ENCODE measurements at regions not wholly inside any gene's neighbourhood (a gene's known extent, or its start where the extent isn't known, plus 50 kb on each side); places are given as distances from the start of the nearest gene placed in this dataset.

DNA sequence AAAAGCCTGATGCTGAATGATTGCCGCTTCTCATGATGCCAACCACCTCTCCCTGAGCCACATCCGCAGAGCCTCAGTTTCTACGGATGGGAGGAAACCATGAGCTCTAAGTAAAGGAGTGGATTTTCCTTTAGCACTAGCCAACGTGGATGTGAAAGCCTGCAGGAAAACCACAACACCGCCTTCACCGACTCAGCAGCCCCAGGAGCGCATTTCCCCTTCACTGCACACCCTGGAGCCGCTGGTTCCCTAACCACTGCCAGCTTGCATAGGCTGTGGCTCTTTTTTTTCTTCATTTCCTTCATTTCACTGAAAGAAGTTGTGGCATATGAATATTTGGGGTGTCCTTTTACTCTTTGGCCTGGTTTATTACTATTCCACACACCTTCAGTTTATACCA, 50.5 kb upstream of the SSTR4 start:
- no peak overlapping the region for H3K27ac ChIP-seq (ENCODE audit: low read depth in 2 of 2, low read length in 1 of 2)
- H3K4me2 ChIP-seq: no peak overlapping the region
- H3K79me2 ChIP-seq (ENCODE audit: insufficient read depth): no peaks in the 10 kb centered on the region
- TF ChIP-seq GABPA (IDR thresholded peaks at IDR 0.05; ENCODE audit: low read depth) (no peak), MXI1 (IDR thresholded peaks at IDR 0.05; ENCODE audit: low read depth, low read length) (no peak)
- TF ChIP-seq, protein P1, sequence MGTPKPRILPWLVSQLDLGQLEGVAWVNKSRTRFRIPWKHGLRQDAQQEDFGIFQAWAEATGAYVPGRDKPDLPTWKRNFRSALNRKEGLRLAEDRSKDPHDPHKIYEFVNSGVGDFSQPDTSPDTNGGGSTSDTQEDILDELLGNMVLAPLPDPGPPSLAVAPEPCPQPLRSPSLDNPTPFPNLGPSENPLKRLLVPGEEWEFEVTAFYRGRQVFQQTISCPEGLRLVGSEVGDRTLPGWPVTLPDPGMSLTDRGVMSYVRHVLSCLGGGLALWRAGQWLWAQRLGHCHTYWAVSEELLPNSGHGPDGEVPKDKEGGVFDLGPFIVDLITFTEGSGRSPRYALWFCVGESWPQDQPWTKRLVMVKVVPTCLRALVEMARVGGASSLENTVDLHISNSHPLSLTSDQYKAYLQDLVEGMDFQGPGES (IDR thresholded peaks at IDR 0.05; ENCODE audit: low read depth, low read length): no peak
- TF ChIP-seq, protein P2, sequence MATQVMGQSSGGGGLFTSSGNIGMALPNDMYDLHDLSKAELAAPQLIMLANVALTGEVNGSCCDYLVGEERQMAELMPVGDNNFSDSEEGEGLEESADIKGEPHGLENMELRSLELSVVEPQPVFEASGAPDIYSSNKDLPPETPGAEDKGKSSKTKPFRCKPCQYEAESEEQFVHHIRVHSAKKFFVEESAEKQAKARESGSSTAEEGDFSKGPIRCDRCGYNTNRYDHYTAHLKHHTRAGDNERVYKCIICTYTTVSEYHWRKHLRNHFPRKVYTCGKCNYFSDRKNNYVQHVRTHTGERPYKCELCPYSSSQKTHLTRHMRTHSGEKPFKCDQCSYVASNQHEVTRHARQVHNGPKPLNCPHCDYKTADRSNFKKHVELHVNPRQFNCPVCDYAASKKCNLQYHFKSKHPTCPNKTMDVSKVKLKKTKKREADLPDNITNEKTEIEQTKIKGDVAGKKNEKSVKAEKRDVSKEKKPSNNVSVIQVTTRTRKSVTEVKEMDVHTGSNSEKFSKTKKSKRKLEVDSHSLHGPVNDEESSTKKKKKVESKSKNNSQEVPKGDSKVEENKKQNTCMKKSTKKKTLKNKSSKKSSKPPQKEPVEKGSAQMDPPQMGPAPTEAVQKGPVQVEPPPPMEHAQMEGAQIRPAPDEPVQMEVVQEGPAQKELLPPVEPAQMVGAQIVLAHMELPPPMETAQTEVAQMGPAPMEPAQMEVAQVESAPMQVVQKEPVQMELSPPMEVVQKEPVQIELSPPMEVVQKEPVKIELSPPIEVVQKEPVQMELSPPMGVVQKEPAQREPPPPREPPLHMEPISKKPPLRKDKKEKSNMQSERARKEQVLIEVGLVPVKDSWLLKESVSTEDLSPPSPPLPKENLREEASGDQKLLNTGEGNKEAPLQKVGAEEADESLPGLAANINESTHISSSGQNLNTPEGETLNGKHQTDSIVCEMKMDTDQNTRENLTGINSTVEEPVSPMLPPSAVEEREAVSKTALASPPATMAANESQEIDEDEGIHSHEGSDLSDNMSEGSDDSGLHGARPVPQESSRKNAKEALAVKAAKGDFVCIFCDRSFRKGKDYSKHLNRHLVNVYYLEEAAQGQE (IDR thresholded peaks at IDR 0.05; ENCODE audit: low read depth, low read length): no peak
- H3K27me3 ChIP-seq (ENCODE audit: insufficient read depth): peaks cover 13% of the 10 kb centered on the region; the same call in 1 of the 2 replicates
- DNase-seq: no peak
- no peaks in the 10 kb centered on the region for H3K36me3 ChIP-seq (replicated peaks in 1 of 2; ENCODE audit: control insufficient read depth in 1 of 2, insufficient read depth in 2 of 2, low read length in 1 of 2)
- no peaks in the 10 kb centered on the region for H4K20me1 ChIP-seq (ENCODE audit: insufficient read depth)
- H3K9ac ChIP-seq: no peak overlapping the region
- H2AFZ ChIP-seq (ENCODE audit: low read depth): no peak overlapping the region
- ChIA-PET POLR2A (no interaction called here), CTCF (no interaction called here)
- H3K9me2 ChIP-seq: no peaks in the 10 kb centered on the region
- no peaks in the 10 kb centered on the region for H3F3A ChIP-seq (replicated peaks; ENCODE audit: insufficient read depth)
- H3K9me3 ChIP-seq: no peaks in the 10 kb centered on the region
- 29% methylated on average over 8 of the region's 8 CpGs for WGBS (ENCODE audit: low lambda C conversion rate)
- H3K4me1 ChIP-seq (ENCODE audit: control insufficient read depth in 1 of 2, insufficient read depth in 2 of 2, low read depth in 1 of 2, low read length in 1 of 2): no peaks in the 10 kb centered on the region
- H3K4me3 ChIP-seq (ENCODE audit: low read depth in 2 of 2, low read length in 1 of 2): no peak overlapping the region

DNA sequence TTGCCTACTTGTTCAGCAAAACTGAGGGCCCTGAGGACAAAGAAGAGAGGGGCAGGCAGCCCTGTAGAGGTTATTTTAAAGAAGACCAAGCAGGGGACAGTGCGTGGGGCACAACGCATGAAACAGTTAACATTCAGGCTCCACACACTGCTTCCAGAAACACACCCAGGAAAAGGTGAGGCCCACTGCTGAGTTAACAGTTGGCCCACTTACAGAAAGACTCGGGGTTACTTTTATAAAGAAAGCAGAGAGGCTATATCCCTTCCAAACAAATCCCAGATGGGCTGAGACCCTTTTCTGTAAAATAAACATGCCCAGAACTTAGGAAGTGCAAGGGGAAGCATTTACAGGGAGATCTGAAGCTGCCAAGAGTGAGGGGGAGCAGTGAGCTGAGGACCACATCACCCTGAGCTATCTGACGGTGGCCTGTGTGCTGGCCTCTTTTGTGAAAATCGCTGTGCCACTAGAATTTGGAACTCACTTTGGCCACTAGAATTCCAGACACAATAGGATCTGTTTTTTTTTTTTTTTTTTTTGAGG, 49.8 kb upstream of the SSTR4 start:
- POLR2A ChIA-PET: no interaction called here
- H3K36me3 ChIP-seq (replicated peaks in 1 of 2; ENCODE audit: control insufficient read depth in 1 of 2, insufficient read depth in 2 of 2, low read length in 1 of 2): no peaks in the 10 kb centered on the region
- no peaks in the 10 kb centered on the region for H4K20me1 ChIP-seq (ENCODE audit: insufficient read depth)
- CTCF ChIA-PET: no interaction called here
- H3K9ac ChIP-seq: no peak overlapping the region
- H2AFZ ChIP-seq (ENCODE audit: low read depth): no peak overlapping the region
- H3K4me2 ChIP-seq: no peak overlapping the region
- TF ChIP-seq, protein P3, sequence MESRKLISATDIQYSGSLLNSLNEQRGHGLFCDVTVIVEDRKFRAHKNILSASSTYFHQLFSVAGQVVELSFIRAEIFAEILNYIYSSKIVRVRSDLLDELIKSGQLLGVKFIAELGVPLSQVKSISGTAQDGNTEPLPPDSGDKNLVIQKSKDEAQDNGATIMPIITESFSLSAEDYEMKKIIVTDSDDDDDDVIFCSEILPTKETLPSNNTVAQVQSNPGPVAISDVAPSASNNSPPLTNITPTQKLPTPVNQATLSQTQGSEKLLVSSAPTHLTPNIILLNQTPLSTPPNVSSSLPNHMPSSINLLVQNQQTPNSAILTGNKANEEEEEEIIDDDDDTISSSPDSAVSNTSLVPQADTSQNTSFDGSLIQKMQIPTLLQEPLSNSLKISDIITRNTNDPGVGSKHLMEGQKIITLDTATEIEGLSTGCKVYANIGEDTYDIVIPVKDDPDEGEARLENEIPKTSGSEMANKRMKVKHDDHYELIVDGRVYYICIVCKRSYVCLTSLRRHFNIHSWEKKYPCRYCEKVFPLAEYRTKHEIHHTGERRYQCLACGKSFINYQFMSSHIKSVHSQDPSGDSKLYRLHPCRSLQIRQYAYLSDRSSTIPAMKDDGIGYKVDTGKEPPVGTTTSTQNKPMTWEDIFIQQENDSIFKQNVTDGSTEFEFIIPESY (IDR thresholded peaks at IDR 0.05; ENCODE audit: borderline replicate concordance, low read depth): no peak
- TF ChIP-seq FOXM1 (IDR thresholded peaks at IDR 0.05; ENCODE audit: low read depth) (no peak), MEF2A (IDR thresholded peaks at IDR 0.05; ENCODE audit: borderline replicate concordance, low read depth) (no peak), MXI1 (IDR thresholded peaks at IDR 0.05; ENCODE audit: low read depth, low read length) (no peak), RFX5 (IDR thresholded peaks at IDR 0.05; ENCODE audit: low read length) (no peak), CHD2 (IDR thresholded peaks at IDR 0.05; ENCODE audit: low read length, partially characterized antibody) (no peak)
- TF ChIP-seq, protein P1 (IDR thresholded peaks at IDR 0.05; ENCODE audit: low read depth, low read length): no peak
- TF ChIP-seq, protein P4, sequence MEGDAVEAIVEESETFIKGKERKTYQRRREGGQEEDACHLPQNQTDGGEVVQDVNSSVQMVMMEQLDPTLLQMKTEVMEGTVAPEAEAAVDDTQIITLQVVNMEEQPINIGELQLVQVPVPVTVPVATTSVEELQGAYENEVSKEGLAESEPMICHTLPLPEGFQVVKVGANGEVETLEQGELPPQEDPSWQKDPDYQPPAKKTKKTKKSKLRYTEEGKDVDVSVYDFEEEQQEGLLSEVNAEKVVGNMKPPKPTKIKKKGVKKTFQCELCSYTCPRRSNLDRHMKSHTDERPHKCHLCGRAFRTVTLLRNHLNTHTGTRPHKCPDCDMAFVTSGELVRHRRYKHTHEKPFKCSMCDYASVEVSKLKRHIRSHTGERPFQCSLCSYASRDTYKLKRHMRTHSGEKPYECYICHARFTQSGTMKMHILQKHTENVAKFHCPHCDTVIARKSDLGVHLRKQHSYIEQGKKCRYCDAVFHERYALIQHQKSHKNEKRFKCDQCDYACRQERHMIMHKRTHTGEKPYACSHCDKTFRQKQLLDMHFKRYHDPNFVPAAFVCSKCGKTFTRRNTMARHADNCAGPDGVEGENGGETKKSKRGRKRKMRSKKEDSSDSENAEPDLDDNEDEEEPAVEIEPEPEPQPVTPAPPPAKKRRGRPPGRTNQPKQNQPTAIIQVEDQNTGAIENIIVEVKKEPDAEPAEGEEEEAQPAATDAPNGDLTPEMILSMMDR (IDR thresholded peaks at IDR 0.05): no peak
- no peaks in the 10 kb centered on the region for H3K9me3 ChIP-seq
- H3K4me3 ChIP-seq (ENCODE audit: low read depth in 2 of 2, low read length in 1 of 2): no peak overlapping the region
- H3F3A ChIP-seq (replicated peaks; ENCODE audit: insufficient read depth): no peaks in the 10 kb centered on the region
- DNase-seq: no peak
- H3K79me2 ChIP-seq (ENCODE audit: insufficient read depth): no peaks in the 10 kb centered on the region
- no peak overlapping the region for H3K27ac ChIP-seq (ENCODE audit: low read depth in 2 of 2, low read length in 1 of 2)
- 11% methylated on average over 5 of the region's 5 CpGs for WGBS (ENCODE audit: low lambda C conversion rate)
- no peaks in the 10 kb centered on the region for H3K9me2 ChIP-seq
- no peaks in the 10 kb centered on the region for H3K4me1 ChIP-seq (ENCODE audit: control insufficient read depth in 1 of 2, insufficient read depth in 2 of 2, low read depth in 1 of 2, low read length in 1 of 2)
- H3K27me3 ChIP-seq (ENCODE audit: insufficient read depth): peaks cover 13% of the 10 kb centered on the region; the same call in 1 of the 2 replicates

Data from SK-N-SH (cell line).